Progenitor cell of endocrine pancreas (in vitro differentiated cells): ENCODE measurements at regions not wholly inside any gene's neighbourhood (a gene's known extent, or its start where the extent isn't known, plus 50 kb on each side); places are given as distances from the start of the nearest gene placed in this dataset.

ENCODE experiments used
- DNase-seq: peaks from one replicate; pipeline ENCODE4 v3.0.0; 2021; ENCODE audit warnings: low spot score; ENCODE audit not compliant: unreplicated experiment
- H3K27ac Mint-ChIP-seq: 2 replicates; pipeline ENCODE4 v1.8.0; 2021; ENCODE audit warnings: mild to moderate bottlenecking, moderate library complexity, mixed read lengths
- H3K27me3 Mint-ChIP-seq: 2 replicates; pipeline ENCODE4 v1.8.0; 2021; ENCODE audit warnings: mixed read lengths
- H3K36me3 Mint-ChIP-seq: 2 replicates; pipeline ENCODE4 v1.8.0; 2022; ENCODE audit warnings: mixed read lengths; ENCODE audit not compliant: insufficient read depth
- H3K4me1 Mint-ChIP-seq: 2 replicates; pipeline ENCODE4 v1.8.0; 2021; ENCODE audit warnings: low read depth, mixed read lengths
- H3K4me3 Mint-ChIP-seq: 2 replicates; pipeline ENCODE4 v1.8.0; 2021; ENCODE audit warnings: low read depth, mild to moderate bottlenecking, moderate library complexity, mixed read lengths
- H3K9me3 Mint-ChIP-seq: 2 replicates; pipeline ENCODE4 v1.8.0; 2021; ENCODE audit warnings: low read depth, mixed read lengths
- TF ChIP-seq, protein P1 (sequence below): fragments of 200-600 bp; sonication (generic); IDR thresholded peaks from one replicate; pipeline ENCODE4 v1.5.0; 2021; ENCODE audit warnings: antibody characterized with exemption, mild to moderate bottlenecking; ENCODE audit not compliant: unreplicated experiment

DNA sequence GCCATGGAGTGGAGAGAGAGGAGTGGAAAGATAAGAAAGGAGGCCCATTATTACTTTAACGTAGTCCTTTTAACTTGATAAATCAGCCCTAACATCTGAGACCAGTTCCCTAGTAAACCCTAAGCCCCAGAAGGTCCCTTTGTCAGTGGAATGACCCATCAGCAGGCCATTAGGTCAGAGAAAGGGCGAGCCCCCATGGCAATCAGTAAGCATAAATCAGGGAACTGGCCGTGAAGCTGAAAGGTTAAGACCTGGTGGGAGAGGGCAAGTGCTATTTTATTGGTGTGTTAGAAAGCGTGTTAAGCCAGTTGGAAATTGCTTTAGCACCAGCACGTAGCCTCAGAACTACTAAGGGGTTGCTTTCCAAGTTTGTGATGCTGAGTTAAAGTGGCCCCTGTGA lies 708.0 kb downstream of the BCL11B start:
- Mint-ChIP-seq H3K27me3 (peaks cover 24% of the 10 kb centered on the region), H3K36me3 (no peaks in the 10 kb centered on the region), H3K9me3 (no peaks in the 10 kb centered on the region), H3K4me3 (no peak overlapping the region), H3K27ac (no peak overlapping the region), H3K4me1 (peaks cover 2% of the 10 kb centered on the region)
- TF ChIP-seq, protein P1, sequence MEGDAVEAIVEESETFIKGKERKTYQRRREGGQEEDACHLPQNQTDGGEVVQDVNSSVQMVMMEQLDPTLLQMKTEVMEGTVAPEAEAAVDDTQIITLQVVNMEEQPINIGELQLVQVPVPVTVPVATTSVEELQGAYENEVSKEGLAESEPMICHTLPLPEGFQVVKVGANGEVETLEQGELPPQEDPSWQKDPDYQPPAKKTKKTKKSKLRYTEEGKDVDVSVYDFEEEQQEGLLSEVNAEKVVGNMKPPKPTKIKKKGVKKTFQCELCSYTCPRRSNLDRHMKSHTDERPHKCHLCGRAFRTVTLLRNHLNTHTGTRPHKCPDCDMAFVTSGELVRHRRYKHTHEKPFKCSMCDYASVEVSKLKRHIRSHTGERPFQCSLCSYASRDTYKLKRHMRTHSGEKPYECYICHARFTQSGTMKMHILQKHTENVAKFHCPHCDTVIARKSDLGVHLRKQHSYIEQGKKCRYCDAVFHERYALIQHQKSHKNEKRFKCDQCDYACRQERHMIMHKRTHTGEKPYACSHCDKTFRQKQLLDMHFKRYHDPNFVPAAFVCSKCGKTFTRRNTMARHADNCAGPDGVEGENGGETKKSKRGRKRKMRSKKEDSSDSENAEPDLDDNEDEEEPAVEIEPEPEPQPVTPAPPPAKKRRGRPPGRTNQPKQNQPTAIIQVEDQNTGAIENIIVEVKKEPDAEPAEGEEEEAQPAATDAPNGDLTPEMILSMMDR, result no peak
- DNase-seq, result no peak

DNA sequence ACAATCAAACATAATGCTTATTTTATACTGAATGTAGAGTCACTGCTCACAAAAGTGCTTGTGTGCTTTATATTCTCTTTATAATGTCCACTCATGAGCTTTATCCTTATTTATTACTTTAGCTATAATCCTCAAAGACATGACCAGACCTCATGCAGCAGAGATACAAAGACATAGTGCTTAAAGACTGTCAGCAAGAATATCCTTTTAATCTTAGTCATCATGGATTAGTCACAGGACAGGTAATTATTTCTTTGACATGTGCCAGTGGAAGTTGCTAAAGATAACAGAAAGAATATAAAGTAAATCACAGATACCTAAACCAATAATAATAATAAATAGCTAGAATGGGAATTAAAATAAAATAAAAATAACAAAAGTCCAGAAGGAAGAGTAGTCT lies 707.5 kb downstream of the BCL11B start:
- Mint-ChIP-seq H3K4me1 (peaks cover 2% of the 10 kb centered on the region), H3K27me3 (peaks cover 22% of the 10 kb centered on the region), H3K9me3 (no peaks in the 10 kb centered on the region), H3K4me3 (no peak overlapping the region), H3K36me3 (no peaks in the 10 kb centered on the region), H3K27ac (no peak overlapping the region)
- TF ChIP-seq, protein P1, result no peak
- no peak for DNase-seq

DNA sequence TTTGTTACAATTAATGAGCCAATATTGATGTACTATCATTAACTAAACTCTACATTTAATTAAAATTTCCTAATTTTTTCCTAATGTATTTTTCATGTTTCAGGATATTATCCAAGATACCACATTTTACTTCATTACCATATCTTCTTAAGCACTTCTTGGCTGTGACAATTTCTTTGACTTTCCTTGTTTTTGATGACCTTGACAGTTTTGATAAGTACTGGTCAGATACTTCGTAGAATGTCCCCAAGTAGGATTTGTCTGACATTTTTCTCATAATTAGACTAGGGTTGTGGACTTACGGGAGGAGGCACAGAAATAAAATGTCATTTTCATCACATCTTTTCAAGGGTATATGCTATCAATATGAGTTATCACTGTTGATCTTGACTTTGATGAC lies 700.9 kb downstream of the BCL11B start:
- H3K4me3 Mint-ChIP-seq, result no peak overlapping the region
- H3K27me3 Mint-ChIP-seq, result peaks cover 11% of the 10 kb centered on the region
- no peaks in the 10 kb centered on the region for H3K36me3 Mint-ChIP-seq
- no peaks in the 10 kb centered on the region for H3K4me1 Mint-ChIP-seq
- H3K27ac Mint-ChIP-seq, result no peak overlapping the region
- no peak for DNase-seq
- peaks cover 5% of the 10 kb centered on the region for H3K9me3 Mint-ChIP-seq
- TF ChIP-seq, protein P1, result no peak

DNA sequence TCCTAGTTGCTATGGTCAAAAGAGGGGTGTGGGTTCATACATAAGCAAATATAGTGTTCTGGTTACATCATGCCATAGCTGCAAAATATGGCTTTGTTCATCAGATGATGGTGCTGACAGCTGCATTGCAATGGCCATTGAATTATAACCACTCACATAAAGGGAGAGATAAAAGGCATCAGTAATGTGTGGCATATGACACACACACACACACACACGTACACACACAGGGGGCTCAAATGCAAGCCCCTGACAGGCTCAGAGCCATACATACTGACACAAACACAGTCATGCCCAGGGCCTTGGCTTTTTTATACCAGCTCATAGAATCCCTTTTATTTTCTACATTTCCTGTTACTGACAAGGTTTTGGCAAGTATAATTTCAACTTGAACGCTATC lies 698.9 kb downstream of the BCL11B start:
- no peaks in the 10 kb centered on the region for H3K36me3 Mint-ChIP-seq
- no peak for DNase-seq
- no peaks in the 10 kb centered on the region for H3K4me1 Mint-ChIP-seq
- TF ChIP-seq, protein P1, result no peak
- H3K9me3 Mint-ChIP-seq, result peaks cover 5% of the 10 kb centered on the region
- no peak overlapping the region for H3K4me3 Mint-ChIP-seq
- peaks cover 5% of the 10 kb centered on the region for H3K27me3 Mint-ChIP-seq
- no peak overlapping the region for H3K27ac Mint-ChIP-seq

DNA sequence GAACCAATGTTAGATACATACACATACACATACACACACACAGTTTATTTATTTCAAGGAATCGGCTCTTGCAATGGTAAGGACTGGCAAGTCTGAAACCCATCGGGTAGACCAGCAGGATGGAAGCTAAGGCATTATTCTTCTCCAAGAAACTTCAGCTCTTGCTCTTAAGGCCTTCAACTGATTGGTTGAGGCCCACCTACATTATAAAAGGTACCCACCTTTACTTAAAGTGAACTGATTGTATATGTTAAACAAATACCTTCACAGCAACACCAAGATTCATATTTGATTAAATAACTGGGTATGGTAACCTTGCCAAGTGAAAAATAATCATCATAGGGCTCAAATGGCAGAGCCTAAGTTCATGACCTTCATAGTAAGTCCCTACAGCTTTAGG lies 695.5 kb downstream of the BCL11B start:
- no peaks in the 10 kb centered on the region for H3K36me3 Mint-ChIP-seq
- H3K4me3 Mint-ChIP-seq, result no peak overlapping the region
- H3K4me1 Mint-ChIP-seq, result no peaks in the 10 kb centered on the region
- TF ChIP-seq, protein P1, result no peak
- peaks cover 10% of the 10 kb centered on the region for H3K27me3 Mint-ChIP-seq
- peaks cover under 1% of the 10 kb centered on the region for H3K9me3 Mint-ChIP-seq
- H3K27ac Mint-ChIP-seq, result no peak overlapping the region
- no peak for DNase-seq
